BLaER1 treated with 17β-estradiol and CSF1 and Interleukin-3, amounts not matched to agents 10 nM and 100 nM (cell line): ENCODE measurements at regions not wholly inside any gene's neighbourhood (a gene's known extent, or its start where the extent isn't known, plus 50 kb on each side); places are given as distances from the start of the nearest gene placed in this dataset.
A peak's percentile ranks its signal among the peaks of the same experiment; 100 is the strongest.

ENCODE experiments used
- H3K27ac ChIP-seq, 11 experiments: shearing (Covaris generic); formaldehyde crosslinking; 2 replicates each; pipeline ENCODE4 v1.8.1; 2022
- H3K27me3 ChIP-seq, 11 experiments: shearing (Covaris generic); formaldehyde crosslinking; 2 replicates each; pipeline ENCODE4 v1.8.1; 2022
- H3K36me3 ChIP-seq, 11 experiments: shearing (Covaris generic); formaldehyde crosslinking; 2 replicates each; pipeline ENCODE4 v1.8.1; 2022
- H3K4me1 ChIP-seq, 10 experiments: shearing (Covaris generic); formaldehyde crosslinking; 2 replicates each; pipeline ENCODE4 v1.8.1; 2022
- H3K4me2 ChIP-seq, 11 experiments: shearing (Covaris generic); formaldehyde crosslinking; 2 replicates each; pipeline ENCODE4 v1.8.1; 2022
- H3K4me3 ChIP-seq, 10 experiments: shearing (Covaris generic); formaldehyde crosslinking; 2 replicates each; pipeline ENCODE4 v1.8.1; 2022
- H3K9ac ChIP-seq, 11 experiments: shearing (Covaris generic); formaldehyde crosslinking; 2 replicates each; pipeline ENCODE4 v1.8.1; 2022
- H3K9me3 ChIP-seq, 11 experiments: shearing (Covaris generic); formaldehyde crosslinking; replicated peaks in 1 of 11; 2 replicates each; pipeline ENCODE4 v1.8.1; 2022
- H4K20me1 ChIP-seq, 11 experiments: shearing (Covaris generic); formaldehyde crosslinking; 2 replicates each; pipeline ENCODE4 v1.8.1; 2022
- Cebpa-rat ChIP-seq, 11 experiments: shearing (Covaris generic); IDR thresholded peaks; 2 replicates each; pipeline ENCODE4 v1.8.1; 2022

- Histone ChIP-seq H3K4me3 (no peak overlapping the region), H4K20me1 (no peaks in the 10 kb centered on the region), H3K9ac (no peak overlapping the region), H3K4me2 (no peak overlapping the region), H3K27ac (no peak overlapping the region), H3K36me3 (no peaks in the 10 kb centered on the region), H3K9me3 (peaks cover 0 to 3% (median 0%) of the 10 kb centered on the region in 11 experiments; a peak in 4 of 22 replicates), H3K4me1 (no peaks in the 10 kb centered on the region), H3K27me3 (no peaks in the 10 kb centered on the region)
- TF ChIP-seq Cebpa-rat (IDR thresholded peaks at IDR 0.05), result no peak
Measured at GRCh38 chr11:91158297-91158696, 935.4 kb upstream of the CHORDC1 start.

- Histone ChIP-seq H3K4me2 (no peak overlapping the region), H3K4me3 (no peak overlapping the region), H3K36me3 (no peaks in the 10 kb centered on the region; a peak in 1 of 22 replicates), H3K9me3 (peaks cover 12 to 22% (median 17%) of the 10 kb centered on the region in 11 experiments), H3K27ac (no peak overlapping the region), H3K4me1 (no peaks in the 10 kb centered on the region), H4K20me1 (no peaks in the 10 kb centered on the region), H3K9ac (no peak overlapping the region), H3K27me3 (no peaks in the 10 kb centered on the region)
- TF ChIP-seq Cebpa-rat (IDR thresholded peaks at IDR 0.05), result no peak
Measured at GRCh38 chr11:91156041-91156440, 933.2 kb upstream of the CHORDC1 start.

GRCh38 chr11:91147885-91148284 is 925.0 kb upstream of the CHORDC1 start:
- no peak for TF ChIP-seq Cebpa-rat (IDR thresholded peaks at IDR 0.05)
- Histone ChIP-seq H3K9me3 (peaks cover 10 to 19% (median 13%) of the 10 kb centered on the region in 11 experiments), H3K27me3 (no peaks in the 10 kb centered on the region), H3K27ac (no peak overlapping the region), H3K4me2 (no peak overlapping the region), H3K4me3 (no peak overlapping the region), H3K9ac (no peak overlapping the region), H3K4me1 (no peaks in the 10 kb centered on the region), H3K36me3 (no peaks in the 10 kb centered on the region; a peak in 1 of 22 replicates), H4K20me1 (no peaks in the 10 kb centered on the region)

DNA sequence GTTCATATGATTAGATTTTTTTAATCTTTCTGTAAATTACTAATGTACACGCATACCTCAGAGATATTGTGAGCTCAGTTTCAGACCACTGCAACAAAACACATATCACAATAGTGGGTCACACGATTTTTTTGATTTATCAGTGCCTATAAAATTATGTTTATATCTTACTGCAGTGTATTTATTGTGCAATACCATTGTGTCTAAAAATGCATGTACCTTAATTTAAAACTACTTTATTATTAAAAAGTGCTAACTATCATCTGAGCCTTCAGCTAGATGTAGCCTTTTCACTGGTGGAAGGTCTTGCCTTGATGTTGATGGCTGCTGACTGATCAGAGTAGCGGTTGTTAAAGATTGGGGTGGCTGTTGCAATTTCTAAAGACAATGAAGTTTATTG is 918.8 kb upstream of the CHORDC1 start:
- peaks cover 0 to 10% (median 0%) of the 10 kb centered on the region in 11 experiments; a peak in 1 of 22 replicates for H3K9me3 ChIP-seq
- H4K20me1 ChIP-seq, result no peaks in the 10 kb centered on the region
- H3K27ac ChIP-seq, result no peak overlapping the region
- peak in 3 of 11 experiments; percentile 31 to 55 (median 38); a peak in 4 of 22 replicates for TF ChIP-seq Cebpa-rat (IDR thresholded peaks at IDR 0.05)
- H3K27me3 ChIP-seq, result no peaks in the 10 kb centered on the region
- H3K9ac ChIP-seq, result no peak overlapping the region
- H3K36me3 ChIP-seq, result no peaks in the 10 kb centered on the region
- no peaks in the 10 kb centered on the region for H3K4me1 ChIP-seq
- no peak overlapping the region for H3K4me2 ChIP-seq
- H3K4me3 ChIP-seq, result no peak overlapping the region

- no peaks in the 10 kb centered on the region for H3K36me3 ChIP-seq
- H3K27me3 ChIP-seq, result no peaks in the 10 kb centered on the region
- no peak overlapping the region for H3K27ac ChIP-seq
- no peak overlapping the region for H3K4me2 ChIP-seq
- no peak for TF ChIP-seq Cebpa-rat (IDR thresholded peaks at IDR 0.05)
- H4K20me1 ChIP-seq, result no peaks in the 10 kb centered on the region
- peaks cover 0 to 13% (median 0%) of the 10 kb centered on the region in 11 experiments; a peak in 2 of 22 replicates for H3K9me3 ChIP-seq
- H3K4me1 ChIP-seq, result peaks cover 0 to 10% (median 0%) of the 10 kb centered on the region in 10 experiments; a peak in 3 of 20 replicates
- no peak overlapping the region for H3K4me3 ChIP-seq
- H3K9ac ChIP-seq, result no peak overlapping the region
Measured at GRCh38 chr11:91136631-91137030, 913.8 kb upstream of the CHORDC1 start.

DNA sequence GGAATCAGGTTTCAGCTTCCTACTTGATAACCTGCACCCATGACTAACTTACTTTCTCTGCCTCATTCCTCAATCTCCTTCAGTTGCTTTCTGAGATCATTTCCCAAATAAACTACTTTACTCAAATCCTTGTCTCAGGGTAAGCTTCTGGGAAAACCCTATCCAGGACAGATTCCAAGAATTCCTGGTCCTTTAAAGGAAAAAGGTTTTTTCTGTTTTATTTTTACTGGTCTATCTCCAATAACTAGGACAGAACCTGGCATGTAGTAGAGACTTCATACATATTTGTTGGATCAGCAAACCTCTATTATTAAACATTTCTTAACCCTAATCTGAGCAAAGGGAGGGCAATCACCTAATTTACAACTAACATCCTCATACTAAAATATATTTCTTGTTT is 910.5 kb upstream of the CHORDC1 start:
- peak overlapping the region in 3 of 11 experiments; percentile 1 to 44 (median 23); a peak in 4 of 22 replicates for H3K4me2 ChIP-seq
- peaks cover 0 to 13% (median 0%) of the 10 kb centered on the region in 11 experiments; a peak in 2 of 22 replicates for H3K9me3 ChIP-seq
- no peak overlapping the region for H3K4me3 ChIP-seq
- no peak overlapping the region for H3K9ac ChIP-seq
- no peaks in the 10 kb centered on the region for H3K36me3 ChIP-seq
- TF ChIP-seq Cebpa-rat (IDR thresholded peaks at IDR 0.05), result no peak
- no peak overlapping the region for H3K27ac ChIP-seq
- peaks cover 0 to 10% (median 0%) of the 10 kb centered on the region in 10 experiments; a peak in 3 of 20 replicates for H3K4me1 ChIP-seq
- H3K27me3 ChIP-seq, result no peaks in the 10 kb centered on the region
- no peaks in the 10 kb centered on the region for H4K20me1 ChIP-seq

GRCh38 chr11:91129596-91129995 is 906.7 kb upstream of the CHORDC1 start:
- no peak overlapping the region for H3K9ac ChIP-seq
- no peak overlapping the region for H3K27ac ChIP-seq
- TF ChIP-seq Cebpa-rat (IDR thresholded peaks at IDR 0.05), result no peak
- no peak overlapping the region for H3K4me2 ChIP-seq
- no peaks in the 10 kb centered on the region for H3K36me3 ChIP-seq
- H3K4me3 ChIP-seq, result no peak overlapping the region
- H3K27me3 ChIP-seq, result no peaks in the 10 kb centered on the region
- H4K20me1 ChIP-seq, result no peaks in the 10 kb centered on the region
- H3K4me1 ChIP-seq, result peaks cover 0 to 10% (median 0%) of the 10 kb centered on the region in 10 experiments; a peak in 3 of 20 replicates
- H3K9me3 ChIP-seq, result no peaks in the 10 kb centered on the region

DNA sequence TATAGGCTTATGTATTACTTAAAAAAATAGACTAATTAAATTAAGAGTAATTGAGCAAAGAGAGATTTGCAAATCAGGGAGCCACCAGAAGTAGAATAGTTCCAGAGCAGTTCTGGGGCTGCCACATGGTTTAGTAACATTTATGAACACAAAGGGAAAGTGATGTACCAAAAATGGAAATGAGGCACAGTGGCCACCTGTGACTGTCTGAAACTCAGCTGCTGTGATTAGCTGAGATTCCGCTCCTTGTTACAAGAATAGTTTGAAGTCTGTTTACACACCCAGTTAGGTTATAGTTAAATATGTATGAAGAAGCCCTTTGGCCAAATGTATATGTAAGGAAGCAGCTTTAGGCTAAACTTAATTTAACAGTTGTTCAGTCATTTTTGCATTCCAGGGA is 901.5 kb upstream of the CHORDC1 start:
- no peaks in the 10 kb centered on the region for H3K27me3 ChIP-seq

DNA sequence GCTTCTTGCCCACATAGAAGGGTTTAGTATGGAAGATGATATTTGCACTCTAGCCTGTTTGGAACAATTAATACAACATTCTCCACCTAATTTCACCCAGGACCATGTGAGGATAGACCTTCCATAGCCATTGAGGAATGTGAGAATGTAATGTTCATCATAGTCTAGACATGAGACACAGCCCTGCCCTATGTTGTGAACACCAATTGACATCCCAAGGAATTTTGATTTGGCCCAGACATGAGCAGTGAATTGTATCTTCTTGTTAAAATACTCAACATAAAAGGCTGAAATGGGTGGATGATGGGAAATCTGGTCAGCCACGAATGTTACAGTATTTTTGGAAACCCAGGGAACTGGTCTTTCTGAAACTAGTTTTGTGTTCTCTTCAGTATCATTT is 892.3 kb upstream of the CHORDC1 start:
- no peaks in the 10 kb centered on the region for H3K9me3 ChIP-seq
- TF ChIP-seq Cebpa-rat (IDR thresholded peaks at IDR 0.05), result no peak
- no peaks in the 10 kb centered on the region for H4K20me1 ChIP-seq
- H3K4me1 ChIP-seq, result no peaks in the 10 kb centered on the region
- H3K4me3 ChIP-seq, result no peak overlapping the region
- H3K9ac ChIP-seq, result no peak overlapping the region
- no peak overlapping the region for H3K27ac ChIP-seq
- H3K36me3 ChIP-seq, result no peaks in the 10 kb centered on the region
- no peak overlapping the region for H3K4me2 ChIP-seq
- H3K27me3 ChIP-seq, result no peaks in the 10 kb centered on the region

More for the DNA sequence above, 901.5 kb upstream of the CHORDC1 start:
- H3K4me3 ChIP-seq, result no peak overlapping the region
- no peak overlapping the region for H3K4me2 ChIP-seq
- no peaks in the 10 kb centered on the region for H4K20me1 ChIP-seq
- no peak for TF ChIP-seq Cebpa-rat (IDR thresholded peaks at IDR 0.05)
- no peak overlapping the region for H3K27ac ChIP-seq
- H3K36me3 ChIP-seq, result no peaks in the 10 kb centered on the region
- no peak overlapping the region for H3K9ac ChIP-seq
- H3K4me1 ChIP-seq, result no peaks in the 10 kb centered on the region
- no peaks in the 10 kb centered on the region for H3K9me3 ChIP-seq

DNA sequence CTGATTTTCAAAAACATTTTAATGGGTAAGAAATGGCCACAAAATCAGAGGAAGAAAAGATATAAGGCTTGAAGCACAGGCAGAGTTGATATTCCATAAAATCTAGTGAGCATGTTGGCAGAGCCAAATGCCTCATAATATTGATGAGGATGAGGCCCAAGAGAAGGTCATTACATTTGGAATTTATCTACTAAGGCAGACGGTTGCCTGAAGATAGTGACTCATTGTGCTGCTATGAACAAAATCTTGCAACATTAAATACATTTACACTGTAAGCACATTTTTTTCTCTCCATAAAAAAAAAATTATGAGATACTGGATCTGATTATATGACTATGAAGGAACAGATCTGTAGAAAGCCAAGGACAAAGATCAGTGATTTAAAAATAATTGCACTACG is 881.4 kb upstream of the CHORDC1 start:
- no peak for TF ChIP-seq Cebpa-rat (IDR thresholded peaks at IDR 0.05)
- Histone ChIP-seq H3K9ac (no peak overlapping the region), H3K27me3 (no peaks in the 10 kb centered on the region), H4K20me1 (no peaks in the 10 kb centered on the region), H3K27ac (no peak overlapping the region), H3K4me2 (peak overlapping the region in 1 of 11 experiments; percentile 19; a peak in 1 of 22 replicates), H3K36me3 (no peaks in the 10 kb centered on the region), H3K4me1 (peaks cover 0 to 25% (median 0%) of the 10 kb centered on the region in 10 experiments; a peak in 7 of 20 replicates), H3K9me3 (peaks cover 0 to 6% (median 0%) of the 10 kb centered on the region in 11 experiments; a peak in 1 of 22 replicates), H3K4me3 (no peak overlapping the region)
